SK-N-SH treated with all-trans-retinoic acid at 6 μM for 48 hours (cell line): ENCODE measurements at regions not wholly inside any gene's neighbourhood (a gene's known extent, or its start where the extent isn't known, plus 50 kb on each side); places are given as distances from the start of the nearest gene placed in this dataset.

Source experiments
- ATAC-seq: fragments of 200-7000 bp; cut with Tn5 transposase; 3 replicates; pipeline ENCODE4 v1.9.1; 2020; ENCODE audit warnings: mild to moderate bottlenecking, moderate library complexity
- BACH2 ChIP-seq: fragments of 250-450 bp; sonication (Bioruptor Pico); IDR thresholded peaks from 2 replicates; pipeline ENCODE4 v1.9.0; 2021; ENCODE audit warnings: mild to moderate bottlenecking, borderline replicate concordance
- CSDC2 ChIP-seq: fragments of 250-450 bp; sonication (Bioruptor Pico); IDR thresholded peaks from 2 replicates; pipeline ENCODE4 v1.5.0; 2020; ENCODE audit warnings: mild to moderate bottlenecking, moderate library complexity
- GLIS3 ChIP-seq: fragments of 250-450 bp; sonication (Bioruptor Pico); IDR thresholded peaks from 2 replicates; pipeline ENCODE4 v1.5.0; 2020; ENCODE audit warnings: mild to moderate bottlenecking, moderate library complexity
- ISL1 ChIP-seq: fragments of 250-450 bp; sonication (Bioruptor Pico); IDR thresholded peaks from 2 replicates; pipeline ENCODE4 v2.1.2; 2022; ENCODE audit warnings: mild to moderate bottlenecking, moderate library complexity
- OSR1 ChIP-seq: fragments of 250-450 bp; sonication (Bioruptor Pico); IDR thresholded peaks from 2 replicates; pipeline ENCODE4 v1.8.0; 2022; ENCODE audit warnings: moderate library complexity, mild to moderate bottlenecking, inconsistent platforms
- PPARA ChIP-seq: fragments of 250-450 bp; sonication (Bioruptor Pico); IDR thresholded peaks from 2 replicates; pipeline ENCODE4 v1.5.0; 2020; ENCODE audit warnings: mild to moderate bottlenecking, borderline replicate concordance
- RARB ChIP-seq: fragments of 250-450 bp; sonication (Bioruptor Pico); IDR thresholded peaks from 2 replicates; pipeline ENCODE4 v1.8.0; 2021; ENCODE audit warnings: mild to moderate bottlenecking, moderate library complexity
- SNAI2 ChIP-seq: fragments of 250-450 bp; sonication (Bioruptor Pico); IDR thresholded peaks from 2 replicates; pipeline ENCODE4 v1.5.0; 2020; ENCODE audit warnings: mild to moderate bottlenecking, moderate library complexity
- TCF4 ChIP-seq: fragments of 250-450 bp; sonication (Bioruptor Pico); IDR thresholded peaks from 2 replicates; pipeline ENCODE4 v1.8.0; 2021; ENCODE audit warnings: mild to moderate bottlenecking, moderate library complexity, borderline replicate concordance
- TOX ChIP-seq: fragments of 250-450 bp; sonication (Bioruptor Pico); IDR thresholded peaks from 2 replicates; pipeline ENCODE4 v1.8.0; 2021; ENCODE audit warnings: mild to moderate bottlenecking, moderate library complexity, borderline replicate concordance
- ZC3H10 ChIP-seq: fragments of 250-450 bp; sonication (Bioruptor Pico); IDR thresholded peaks from 2 replicates; pipeline ENCODE4 v1.5.1; 2021; ENCODE audit warnings: mild to moderate bottlenecking, moderate library complexity
- ZFP3 ChIP-seq: fragments of 250-450 bp; sonication (Bioruptor Pico); IDR thresholded peaks from 2 replicates; pipeline ENCODE4 v1.5.0; 2020; ENCODE audit warnings: mild to moderate bottlenecking, moderate library complexity
- ZFP30 ChIP-seq: fragments of 450-650 bp; formaldehyde crosslinking; IDR thresholded peaks from 2 replicates; pipeline ENCODE4 v1.5.0; 2022; ENCODE audit warnings: mild to moderate bottlenecking, moderate library complexity
- ZNF565 ChIP-seq: fragments of 450-650 bp; formaldehyde crosslinking; conservative IDR thresholded peaks from 2 replicates; pipeline ENCODE4 v1.5.0; 2020; ENCODE audit warnings: low read depth, mild to moderate bottlenecking, moderate library complexity
- ZNF70 ChIP-seq: fragments of 450-650 bp; formaldehyde crosslinking; IDR thresholded peaks from 2 replicates; pipeline ENCODE4 v1.5.0; 2020; ENCODE audit warnings: mild to moderate bottlenecking, moderate library complexity
- ZNF8 ChIP-seq: fragments of 450-650 bp; formaldehyde crosslinking; IDR thresholded peaks from 2 replicates; pipeline ENCODE4 v1.5.0; 2020; ENCODE audit warnings: mild to moderate bottlenecking, moderate library complexity
- TF ChIP-seq, protein P1 (sequence below): fragments of 250-450 bp; sonication (Bioruptor Pico); IDR thresholded peaks from 2 replicates; pipeline ENCODE4 v1.5.0; 2020; ENCODE audit warnings: mild to moderate bottlenecking, moderate library complexity
- TF ChIP-seq, protein P2 (sequence below): fragments of 250-450 bp; sonication (Bioruptor Pico); IDR thresholded peaks from 2 replicates; pipeline ENCODE4 v1.5.1; 2020; ENCODE audit warnings: low read depth, mild to moderate bottlenecking, moderate library complexity
- TF ChIP-seq, protein P3 (sequence below): fragments of 250-450 bp; sonication (Bioruptor Pico); IDR thresholded peaks from 2 replicates; pipeline ENCODE4 v1.5.1; 2021; ENCODE audit warnings: mild to moderate bottlenecking, moderate library complexity
- TF ChIP-seq, protein P4 (sequence below): fragments of 250-450 bp; sonication (Bioruptor Pico); IDR thresholded peaks from 2 replicates; pipeline ENCODE4 v1.8.0; 2020; ENCODE audit warnings: mild to moderate bottlenecking, moderate library complexity, borderline replicate concordance
- TF ChIP-seq, protein P5 (sequence below): fragments of 250-450 bp; sonication (Bioruptor Pico); IDR thresholded peaks from 2 replicates; pipeline ENCODE4 v1.8.0; 2021; ENCODE audit warnings: low read depth, mild to moderate bottlenecking, moderate library complexity, borderline replicate concordance

DNA sequence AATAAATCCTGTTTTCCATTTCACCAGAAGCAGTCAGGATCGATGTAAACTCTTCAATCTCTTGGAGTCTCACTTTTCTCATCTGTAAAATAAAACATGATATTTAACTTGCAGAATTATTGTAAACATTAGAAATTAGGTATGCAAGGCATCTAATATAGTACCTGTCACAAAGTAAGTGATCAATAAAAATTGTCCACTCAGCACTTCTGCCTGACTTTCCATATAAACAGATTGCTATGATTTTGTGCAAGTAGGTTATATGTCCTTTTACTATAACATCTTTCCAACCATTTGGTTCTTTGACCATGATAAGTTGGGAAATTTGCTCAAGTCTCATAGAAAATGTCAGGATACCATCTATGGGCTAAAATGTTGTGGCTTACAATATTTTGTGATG, 148.8 kb upstream of the MTAP start:
- no peak for TF ChIP-seq SNAI2 (CRISPR knock-in tag)

DNA sequence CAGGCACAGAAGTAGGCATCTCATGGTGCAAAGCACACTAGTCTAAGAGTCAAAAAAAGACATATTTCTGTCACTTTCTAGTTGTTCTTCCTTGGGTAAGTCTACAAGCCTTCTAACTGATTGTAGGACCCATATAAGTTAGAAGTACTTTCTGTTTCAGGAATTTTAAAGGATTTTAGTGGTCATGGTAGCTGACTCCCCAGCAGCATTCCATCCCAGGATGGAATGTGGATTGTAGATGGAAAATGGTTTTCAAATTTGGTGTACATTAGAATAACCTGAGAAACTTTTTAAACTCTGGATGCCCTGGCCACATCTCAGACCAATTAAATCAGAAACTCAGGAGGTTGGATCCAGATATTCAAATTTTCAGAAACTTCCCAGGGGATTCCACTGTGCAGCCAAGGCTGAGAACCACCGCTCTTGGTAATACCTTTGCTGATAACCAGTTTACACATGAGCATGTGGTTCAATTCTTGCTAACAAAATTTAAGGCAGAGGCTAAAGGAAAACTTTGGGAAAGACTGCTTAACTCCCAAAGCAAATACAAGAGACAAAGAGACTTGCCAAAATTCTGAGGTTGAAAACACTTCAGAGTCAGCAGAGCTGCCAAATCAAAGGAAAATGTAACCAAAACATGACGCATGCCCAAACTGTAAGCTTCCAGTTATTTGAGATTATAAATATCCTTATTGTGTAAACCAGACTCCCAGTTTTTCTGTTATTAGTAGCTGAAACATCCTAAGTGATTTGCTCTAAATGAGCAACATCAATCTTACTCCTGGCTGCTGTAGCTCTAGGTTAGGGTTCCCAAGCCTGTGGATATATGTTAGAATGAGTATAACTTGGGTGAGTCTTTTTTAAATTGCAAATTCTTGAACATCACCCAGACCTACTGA, 145.4 kb upstream of the MTAP start:
- no peak for ATAC-seq
- TF ChIP-seq ZFP3 (CRISPR knock-in tag) (no peak), ZC3H10 (CRISPR knock-in tag) (no peak), ZNF8 (no peak), PPARA (CRISPR knock-in tag) (no peak), BACH2 (CRISPR knock-in tag) (no peak), TOX (no peak), CSDC2 (CRISPR knock-in tag) (no peak), ZFP30 (CRISPR knock-in tag) (no peak), GLIS3 (CRISPR knock-in tag) (no peak), ISL1 (CRISPR knock-in tag) (no peak), RARB (no peak)
- TF ChIP-seq, protein P1, sequence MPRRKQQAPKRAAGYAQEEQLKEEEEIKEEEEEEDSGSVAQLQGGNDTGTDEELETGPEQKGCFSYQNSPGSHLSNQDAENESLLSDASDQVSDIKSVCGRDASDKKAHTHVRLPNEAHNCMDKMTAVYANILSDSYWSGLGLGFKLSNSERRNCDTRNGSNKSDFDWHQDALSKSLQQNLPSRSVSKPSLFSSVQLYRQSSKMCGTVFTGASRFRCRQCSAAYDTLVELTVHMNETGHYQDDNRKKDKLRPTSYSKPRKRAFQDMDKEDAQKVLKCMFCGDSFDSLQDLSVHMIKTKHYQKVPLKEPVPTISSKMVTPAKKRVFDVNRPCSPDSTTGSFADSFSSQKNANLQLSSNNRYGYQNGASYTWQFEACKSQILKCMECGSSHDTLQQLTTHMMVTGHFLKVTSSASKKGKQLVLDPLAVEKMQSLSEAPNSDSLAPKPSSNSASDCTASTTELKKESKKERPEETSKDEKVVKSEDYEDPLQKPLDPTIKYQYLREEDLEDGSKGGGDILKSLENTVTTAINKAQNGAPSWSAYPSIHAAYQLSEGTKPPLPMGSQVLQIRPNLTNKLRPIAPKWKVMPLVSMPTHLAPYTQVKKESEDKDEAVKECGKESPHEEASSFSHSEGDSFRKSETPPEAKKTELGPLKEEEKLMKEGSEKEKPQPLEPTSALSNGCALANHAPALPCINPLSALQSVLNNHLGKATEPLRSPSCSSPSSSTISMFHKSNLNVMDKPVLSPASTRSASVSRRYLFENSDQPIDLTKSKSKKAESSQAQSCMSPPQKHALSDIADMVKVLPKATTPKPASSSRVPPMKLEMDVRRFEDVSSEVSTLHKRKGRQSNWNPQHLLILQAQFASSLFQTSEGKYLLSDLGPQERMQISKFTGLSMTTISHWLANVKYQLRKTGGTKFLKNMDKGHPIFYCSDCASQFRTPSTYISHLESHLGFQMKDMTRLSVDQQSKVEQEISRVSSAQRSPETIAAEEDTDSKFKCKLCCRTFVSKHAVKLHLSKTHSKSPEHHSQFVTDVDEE (CRISPR knock-in tag), result no peak
- TF ChIP-seq, all 23 proteins: peak for 0

More for the DNA sequence above, 148.8 kb upstream of the MTAP start:
- ATAC-seq, result no peak

DNA sequence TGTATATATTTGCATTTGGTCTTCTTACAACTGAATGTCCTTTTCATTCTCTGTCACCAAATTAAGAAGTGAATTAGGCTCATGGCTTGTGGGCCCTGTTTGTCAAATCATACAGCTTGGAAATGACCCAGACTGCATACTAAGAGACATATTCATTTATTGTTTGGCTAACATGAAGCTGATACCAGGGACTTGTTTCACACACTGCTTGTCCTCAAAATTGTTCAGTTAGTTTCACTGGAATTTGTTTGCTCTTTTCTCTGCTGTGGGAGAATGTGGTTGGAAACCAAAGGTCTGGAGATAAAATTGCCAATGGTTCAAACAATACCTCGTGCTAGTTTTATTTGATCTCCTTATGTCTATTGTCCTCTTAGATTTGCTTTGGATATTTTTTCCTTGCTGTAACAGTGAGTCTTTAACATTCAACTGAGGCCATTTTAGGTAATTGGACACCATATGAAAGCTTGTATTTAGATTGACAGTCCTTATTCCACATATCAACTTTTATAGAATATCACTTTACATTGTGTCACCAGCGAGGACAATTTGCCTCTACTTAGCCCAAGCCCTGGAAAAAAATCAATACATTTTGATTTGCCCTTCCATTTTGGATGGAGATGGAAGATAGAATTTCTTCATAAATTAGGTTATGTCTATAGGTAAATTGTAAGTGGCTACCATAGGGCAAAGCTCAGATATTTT, 144.3 kb upstream of the MTAP start:
- ATAC-seq, result no peak

More for the DNA sequence above, 144.3 kb upstream of the MTAP start:
- TF ChIP-seq PPARA (CRISPR knock-in tag) (no peak), ZFP3 (CRISPR knock-in tag) (no peak), SNAI2 (CRISPR knock-in tag) (no peak), ZNF70 (CRISPR knock-in tag) (no peak), ZNF8 (no peak), ZNF565 (CRISPR knock-in tag) (no peak), OSR1 (CRISPR knock-in tag) (no peak), GLIS3 (CRISPR knock-in tag) (no peak), TCF4 (no peak), CSDC2 (CRISPR knock-in tag) (no peak), ZFP30 (CRISPR knock-in tag) (no peak)
- TF ChIP-seq, protein P2, sequence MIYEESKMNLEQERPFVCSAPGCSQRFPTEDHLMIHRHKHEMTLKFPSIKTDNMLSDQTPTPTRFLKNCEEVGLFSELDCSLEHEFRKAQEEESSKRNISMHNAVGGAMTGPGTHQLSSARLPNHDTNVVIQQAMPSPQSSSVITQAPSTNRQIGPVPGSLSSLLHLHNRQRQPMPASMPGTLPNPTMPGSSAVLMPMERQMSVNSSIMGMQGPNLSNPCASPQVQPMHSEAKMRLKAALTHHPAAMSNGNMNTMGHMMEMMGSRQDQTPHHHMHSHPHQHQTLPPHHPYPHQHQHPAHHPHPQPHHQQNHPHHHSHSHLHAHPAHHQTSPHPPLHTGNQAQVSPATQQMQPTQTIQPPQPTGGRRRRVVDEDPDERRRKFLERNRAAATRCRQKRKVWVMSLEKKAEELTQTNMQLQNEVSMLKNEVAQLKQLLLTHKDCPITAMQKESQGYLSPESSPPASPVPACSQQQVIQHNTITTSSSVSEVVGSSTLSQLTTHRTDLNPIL, result no peak
- TF ChIP-seq, protein P3, sequence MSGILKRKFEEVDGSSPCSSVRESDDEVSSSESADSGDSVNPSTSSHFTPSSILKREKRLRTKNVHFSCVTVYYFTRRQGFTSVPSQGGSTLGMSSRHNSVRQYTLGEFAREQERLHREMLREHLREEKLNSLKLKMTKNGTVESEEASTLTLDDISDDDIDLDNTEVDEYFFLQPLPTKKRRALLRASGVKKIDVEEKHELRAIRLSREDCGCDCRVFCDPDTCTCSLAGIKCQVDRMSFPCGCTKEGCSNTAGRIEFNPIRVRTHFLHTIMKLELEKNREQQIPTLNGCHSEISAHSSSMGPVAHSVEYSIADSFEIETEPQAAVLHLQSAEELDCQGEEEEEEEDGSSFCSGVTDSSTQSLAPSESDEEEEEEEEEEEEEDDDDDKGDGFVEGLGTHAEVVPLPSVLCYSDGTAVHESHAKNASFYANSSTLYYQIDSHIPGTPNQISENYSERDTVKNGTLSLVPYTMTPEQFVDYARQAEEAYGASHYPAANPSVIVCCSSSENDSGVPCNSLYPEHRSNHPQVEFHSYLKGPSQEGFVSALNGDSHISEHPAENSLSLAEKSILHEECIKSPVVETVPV (CRISPR knock-in tag), result no peak
- TF ChIP-seq, protein P4, sequence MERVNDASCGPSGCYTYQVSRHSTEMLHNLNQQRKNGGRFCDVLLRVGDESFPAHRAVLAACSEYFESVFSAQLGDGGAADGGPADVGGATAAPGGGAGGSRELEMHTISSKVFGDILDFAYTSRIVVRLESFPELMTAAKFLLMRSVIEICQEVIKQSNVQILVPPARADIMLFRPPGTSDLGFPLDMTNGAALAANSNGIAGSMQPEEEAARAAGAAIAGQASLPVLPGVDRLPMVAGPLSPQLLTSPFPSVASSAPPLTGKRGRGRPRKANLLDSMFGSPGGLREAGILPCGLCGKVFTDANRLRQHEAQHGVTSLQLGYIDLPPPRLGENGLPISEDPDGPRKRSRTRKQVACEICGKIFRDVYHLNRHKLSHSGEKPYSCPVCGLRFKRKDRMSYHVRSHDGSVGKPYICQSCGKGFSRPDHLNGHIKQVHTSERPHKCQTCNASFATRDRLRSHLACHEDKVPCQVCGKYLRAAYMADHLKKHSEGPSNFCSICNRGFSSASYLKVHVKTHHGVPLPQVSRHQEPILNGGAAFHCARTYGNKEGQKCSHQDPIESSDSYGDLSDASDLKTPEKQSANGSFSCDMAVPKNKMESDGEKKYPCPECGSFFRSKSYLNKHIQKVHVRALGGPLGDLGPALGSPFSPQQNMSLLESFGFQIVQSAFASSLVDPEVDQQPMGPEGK (CRISPR knock-in tag), result no peak
- TF ChIP-seq, protein P5, sequence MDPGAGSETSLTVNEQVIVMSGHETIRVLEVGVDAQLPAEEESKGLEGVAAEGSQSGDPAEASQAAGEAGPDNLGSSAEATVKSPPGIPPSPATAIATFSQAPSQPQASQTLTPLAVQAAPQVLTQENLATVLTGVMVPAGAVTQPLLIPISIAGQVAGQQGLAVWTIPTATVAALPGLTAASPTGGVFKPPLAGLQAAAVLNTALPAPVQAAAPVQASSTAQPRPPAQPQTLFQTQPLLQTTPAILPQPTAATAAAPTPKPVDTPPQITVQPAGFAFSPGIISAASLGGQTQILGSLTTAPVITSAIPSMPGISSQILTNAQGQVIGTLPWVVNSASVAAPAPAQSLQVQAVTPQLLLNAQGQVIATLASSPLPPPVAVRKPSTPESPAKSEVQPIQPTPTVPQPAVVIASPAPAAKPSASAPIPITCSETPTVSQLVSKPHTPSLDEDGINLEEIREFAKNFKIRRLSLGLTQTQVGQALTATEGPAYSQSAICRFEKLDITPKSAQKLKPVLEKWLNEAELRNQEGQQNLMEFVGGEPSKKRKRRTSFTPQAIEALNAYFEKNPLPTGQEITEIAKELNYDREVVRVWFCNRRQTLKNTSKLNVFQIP (CRISPR knock-in tag), result no peak
